Activated CD4-positive, CD25-positive, alpha-beta regulatory T cell treated with anti-CD3 and anti-CD28 coated beads, Interleukin-2, amount 50 U/mL, for 24 hours (primary cell): ENCODE measurements at regions not wholly inside any gene's neighbourhood (a gene's known extent, or its start where the extent isn't known, plus 50 kb on each side); places are given as distances from the start of the nearest gene placed in this dataset.

Experiments used
- ATAC-seq, 2 donors: fragments of 150-1000 bp; cut with Tn5 transposase; one replicate each; pipeline ENCODE4 v1.10.0; 2021; ENCODE audit warnings: mild to moderate bottlenecking in 1 of 2, moderate library complexity in 1 of 2

DNA sequence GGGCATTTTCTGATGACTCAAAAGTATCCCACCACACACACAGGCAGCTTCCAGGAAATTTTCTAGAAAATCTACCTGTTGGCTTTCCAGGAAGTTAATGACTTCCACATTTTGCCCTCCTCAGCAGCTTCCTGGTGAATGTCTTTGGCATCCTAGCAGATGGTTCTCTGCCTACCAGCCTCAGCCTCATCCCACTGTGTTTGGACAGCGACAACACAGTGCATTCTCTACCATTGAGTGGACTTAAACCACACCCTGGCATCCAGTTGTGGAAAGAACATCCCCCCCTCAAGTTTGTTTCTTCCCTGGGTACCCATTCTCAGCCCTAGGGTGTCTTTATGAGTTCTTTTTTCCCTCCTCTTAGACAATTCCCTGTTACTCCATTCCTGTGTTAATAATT is 50.8 kb upstream of the GADL1 start:
- ATAC-seq, result no peak

DNA sequence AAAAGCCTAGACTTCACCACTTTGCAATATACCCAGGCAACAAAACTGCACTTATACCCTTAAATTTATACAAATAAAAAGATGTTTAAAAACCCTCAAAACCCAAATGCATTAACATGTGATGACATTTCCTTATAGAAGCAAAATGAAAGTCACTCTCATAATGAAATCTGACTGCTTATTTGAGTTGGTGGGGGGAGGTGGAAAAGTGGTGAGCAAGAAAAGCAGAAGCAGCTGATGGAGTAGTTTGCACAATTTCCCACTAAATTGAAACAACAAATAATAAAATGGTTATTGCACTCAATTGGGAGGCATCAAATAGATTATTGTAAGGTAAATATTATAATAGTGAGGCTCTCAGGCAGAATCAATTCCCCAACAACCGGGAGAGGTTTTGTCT is 54.0 kb upstream of the GADL1 start:
- ATAC-seq, result no peak

DNA sequence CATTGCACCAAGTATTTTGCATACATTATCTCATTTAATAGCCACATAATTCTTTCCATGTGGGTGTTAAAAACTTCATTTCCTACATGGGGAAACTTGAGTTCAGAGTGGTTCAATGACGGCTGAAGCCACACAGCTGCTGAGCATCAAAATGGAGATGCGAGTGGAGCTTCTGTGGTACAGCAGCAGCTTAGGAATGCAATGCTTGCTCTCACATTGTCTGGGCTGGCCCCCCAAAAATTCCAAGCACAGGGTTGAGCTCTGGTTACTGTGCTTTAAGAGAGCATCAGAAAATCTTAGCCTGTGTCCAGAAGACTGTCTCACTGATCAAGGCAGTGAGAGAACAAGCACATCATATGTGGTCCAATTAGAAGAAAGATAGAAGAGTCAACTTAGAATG is 57.4 kb upstream of the GADL1 start:
- no peak for ATAC-seq

DNA sequence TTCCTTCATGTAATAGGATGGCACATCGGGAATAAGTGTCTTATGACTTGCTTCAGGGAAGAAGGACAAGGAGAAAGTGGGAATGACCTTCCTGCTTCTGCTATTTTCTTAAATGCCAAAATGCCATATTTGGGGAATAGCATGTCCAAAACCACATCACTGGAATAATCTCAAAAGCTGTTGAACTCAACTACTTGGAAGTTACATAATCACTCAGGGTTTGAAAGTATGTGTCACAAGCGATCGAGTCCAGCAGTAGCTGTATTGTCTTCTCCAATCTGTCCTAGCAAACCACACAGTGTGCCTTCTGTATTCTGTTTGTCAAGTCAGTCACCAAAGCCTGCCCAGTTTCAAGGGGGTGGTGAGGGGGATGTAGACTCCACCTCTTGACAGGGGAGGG is 58.3 kb upstream of the GADL1 start:
- no peak for ATAC-seq

DNA sequence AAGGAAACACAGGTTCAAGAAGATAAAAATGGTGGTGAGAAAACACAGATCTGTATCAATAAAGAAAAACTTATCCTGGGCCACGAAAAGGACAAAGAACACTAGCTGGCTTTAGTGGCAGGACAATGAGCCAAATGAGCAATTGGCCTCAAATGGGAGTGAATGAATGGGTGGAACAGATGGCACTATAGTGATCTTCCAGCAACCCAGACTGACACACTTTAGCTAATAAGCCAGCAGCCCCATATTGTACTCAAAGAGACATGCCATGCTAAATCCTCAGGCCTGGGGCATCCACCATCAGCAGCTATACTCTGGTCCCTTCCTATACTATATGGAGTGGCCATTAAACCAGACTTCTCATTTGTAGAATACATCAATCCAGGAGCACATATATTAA is 60.0 kb upstream of the GADL1 start:
- ATAC-seq, result no peak

DNA sequence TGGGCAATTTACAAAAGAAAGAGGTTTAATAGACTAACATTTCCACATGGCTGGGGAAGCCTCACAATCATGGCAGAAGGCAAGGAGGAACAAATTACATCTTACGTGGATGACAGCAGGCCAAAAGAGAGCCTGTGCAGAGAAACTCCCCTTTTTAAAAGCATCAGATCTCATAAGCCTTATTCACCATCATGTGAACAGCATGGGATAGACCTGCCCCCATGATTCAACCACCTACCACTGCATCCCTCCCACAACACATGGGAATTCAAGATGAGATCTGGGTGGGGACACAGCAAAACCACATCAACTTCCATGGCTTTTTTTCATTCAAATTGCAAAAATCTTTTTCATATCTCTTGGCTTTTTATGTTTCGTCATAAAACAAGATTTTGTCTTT is 67.6 kb upstream of the GADL1 start:
- ATAC-seq, result no peak

DNA sequence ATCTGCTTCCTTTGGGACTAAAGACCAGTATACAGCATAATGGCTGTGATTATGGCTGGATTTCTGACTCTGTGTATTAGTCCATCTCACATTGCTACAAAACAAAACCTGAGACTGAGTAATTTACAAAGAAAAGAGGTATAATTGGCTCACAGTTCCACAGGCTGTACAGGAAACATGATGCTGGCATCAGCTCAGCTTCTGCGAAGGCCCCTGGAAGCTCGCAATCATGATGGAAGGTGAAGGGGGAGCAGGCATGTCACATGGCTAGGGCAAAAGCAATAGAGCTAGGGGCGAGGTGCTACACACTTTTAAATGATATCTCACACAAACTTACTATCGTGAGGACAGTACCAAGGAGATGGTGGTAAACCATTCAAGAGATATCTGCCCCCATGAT is 68.0 kb upstream of the GADL1 start:
- no peak for ATAC-seq

DNA sequence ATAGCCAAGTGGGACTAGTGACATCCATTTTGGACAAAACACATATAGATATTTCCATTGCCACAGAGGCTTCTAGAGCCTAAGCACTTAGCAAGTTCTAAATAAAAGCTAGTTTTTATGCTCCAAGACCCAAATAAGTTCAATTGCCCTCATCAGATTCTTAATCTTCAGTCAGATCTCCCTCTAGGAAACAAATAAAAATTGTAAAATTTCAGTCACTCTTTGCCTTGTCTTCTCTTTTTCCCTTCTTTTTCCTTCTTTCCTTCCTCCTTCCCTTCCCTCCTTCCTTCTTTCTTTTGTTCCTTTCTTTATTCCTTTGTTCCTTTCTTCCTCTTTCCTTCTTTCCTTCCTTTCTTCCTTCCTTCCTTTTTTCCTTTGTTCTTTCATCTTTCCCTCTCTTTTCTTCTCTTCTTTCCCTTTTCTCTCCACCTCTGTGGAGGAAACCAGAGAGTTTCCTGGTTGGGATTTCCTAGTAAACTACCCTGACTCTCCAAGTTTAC is 68.8 kb upstream of the GADL1 start:
- no peak for ATAC-seq

DNA sequence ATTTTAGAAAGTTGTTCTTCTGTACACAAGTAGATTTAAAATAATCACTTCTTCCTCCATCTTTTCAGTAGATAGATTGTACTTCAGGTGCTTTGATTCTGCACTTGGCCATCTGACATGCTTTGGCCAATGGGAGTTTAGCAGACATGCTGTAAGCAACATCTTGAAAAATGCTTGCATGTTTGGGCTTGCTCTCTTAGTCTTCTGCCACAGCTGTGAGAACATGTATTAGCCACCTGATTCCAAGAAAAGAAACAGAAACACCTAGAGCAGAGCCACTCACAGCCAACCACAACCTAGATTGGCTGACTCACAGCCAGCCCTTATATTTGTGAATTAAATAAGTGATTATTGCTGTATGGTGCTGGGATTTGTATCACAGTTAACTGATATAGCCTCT is 70.2 kb upstream of the GADL1 start:
- peak; percentile 91 to 98 for ATAC-seq

DNA sequence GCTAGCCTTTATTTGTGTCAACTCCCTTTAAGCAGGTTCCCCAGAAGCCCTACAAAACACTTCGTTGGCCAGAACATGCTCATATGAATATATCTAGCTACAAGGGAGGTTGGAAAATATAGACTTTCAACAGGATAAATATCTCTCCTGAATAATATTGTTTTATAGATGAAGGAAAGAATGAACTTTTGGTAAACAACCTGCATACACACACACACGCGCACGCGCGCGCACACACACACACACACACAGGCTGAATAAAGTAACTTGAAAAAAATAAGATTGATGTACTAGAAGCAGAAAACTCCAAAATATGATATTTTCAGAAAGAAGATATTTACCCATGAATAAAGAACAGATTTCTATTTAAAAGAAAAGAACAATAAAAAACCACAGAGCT is 72.4 kb upstream of the GADL1 start:
- no peak for ATAC-seq

DNA sequence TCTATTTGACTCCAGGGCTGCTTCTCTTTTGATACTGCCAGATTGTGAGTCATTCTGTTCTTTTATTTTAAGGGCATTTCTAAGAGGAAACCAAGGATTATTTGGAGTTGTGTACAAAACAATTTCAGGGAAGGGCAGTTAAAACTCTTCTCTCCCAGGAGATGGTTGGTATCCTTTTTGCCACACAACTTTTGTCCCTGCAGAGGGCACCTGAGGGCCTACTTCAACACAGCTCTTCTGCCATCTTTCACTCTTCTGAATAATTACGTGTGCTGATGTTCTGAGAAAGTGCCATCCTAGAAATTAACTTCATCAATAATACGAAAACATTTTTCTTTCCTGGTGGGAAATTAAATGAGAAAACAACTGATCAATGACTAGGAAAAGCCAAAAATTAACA is 75.7 kb upstream of the GADL1 start:
- ATAC-seq, result no peak

DNA sequence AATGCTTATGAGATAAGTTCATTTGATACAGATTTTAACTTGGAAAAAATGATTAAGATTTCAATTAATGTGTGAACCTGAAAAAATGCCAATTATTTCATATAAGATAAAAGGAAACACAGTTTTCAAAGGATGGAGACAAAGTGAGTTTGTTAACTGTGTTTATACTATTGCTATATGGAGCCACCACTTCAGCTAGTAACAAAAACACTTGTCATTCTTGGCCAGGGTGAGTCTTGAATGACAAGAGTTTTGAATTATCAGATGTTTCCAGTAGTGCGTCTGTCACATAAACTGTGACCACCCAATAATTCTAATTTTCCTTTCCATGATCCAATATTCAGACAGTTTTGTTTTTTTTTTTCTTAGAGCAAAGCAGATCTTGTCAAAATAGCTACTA is 78.0 kb upstream of the GADL1 start:
- ATAC-seq, result no peak

DNA sequence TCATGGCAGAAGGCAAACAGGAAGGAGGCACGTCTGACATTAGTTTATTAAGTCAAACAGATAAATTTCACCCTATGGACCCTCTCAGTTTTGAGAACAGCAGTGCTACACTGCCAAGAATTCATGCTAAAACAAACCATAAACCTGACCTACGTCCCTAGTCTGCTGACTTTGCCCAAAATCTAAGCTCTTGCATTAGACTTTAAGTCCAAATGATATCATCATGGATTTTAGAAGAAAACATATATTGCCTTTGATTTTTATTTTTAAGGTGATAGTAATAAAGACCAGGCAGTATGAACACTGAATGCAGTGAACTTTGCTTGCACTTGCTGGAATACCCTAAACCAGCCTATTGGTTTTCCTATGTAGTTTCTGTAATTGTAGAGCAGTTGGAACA is 79.6 kb upstream of the GADL1 start:
- no peak for ATAC-seq

DNA sequence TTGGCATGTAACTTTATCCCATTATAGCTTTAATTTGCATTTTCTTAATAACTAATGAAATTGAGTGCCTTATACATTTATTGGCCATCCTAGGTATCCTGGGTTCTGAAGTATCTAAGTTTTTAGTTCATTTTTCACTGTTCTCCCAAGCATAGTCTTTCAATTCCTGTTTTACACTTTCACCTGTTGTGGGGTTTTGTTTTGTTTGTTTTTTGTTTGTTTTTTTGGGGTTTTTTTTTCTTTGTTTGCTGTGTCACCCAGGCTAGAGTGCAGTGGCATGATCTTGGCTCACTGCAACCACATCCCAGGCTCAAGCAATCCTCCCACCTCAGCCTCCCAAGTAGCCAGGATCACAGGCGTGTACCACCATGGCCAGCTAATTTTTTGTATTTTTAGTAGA is 83.1 kb upstream of the GADL1 start:
- ATAC-seq, result no peak

DNA sequence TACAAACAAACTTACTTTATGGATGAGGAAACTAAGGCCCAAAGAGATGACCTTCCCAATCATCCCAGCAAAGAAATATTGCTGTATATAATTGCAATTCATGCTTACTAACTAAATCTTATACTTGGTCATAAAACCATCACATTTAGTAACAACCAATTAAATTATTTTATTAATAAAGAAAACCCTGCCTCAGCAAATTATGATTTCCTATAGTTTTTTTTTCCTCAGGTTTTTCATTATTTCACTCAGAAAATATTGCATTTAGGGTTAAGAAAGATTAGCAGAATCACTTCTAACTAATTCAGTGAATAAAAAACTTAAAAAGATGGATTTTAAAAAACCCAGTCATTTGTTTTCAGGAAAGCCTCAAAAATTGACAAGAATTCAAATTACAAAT is 86.5 kb upstream of the GADL1 start:
- no peak for ATAC-seq

DNA sequence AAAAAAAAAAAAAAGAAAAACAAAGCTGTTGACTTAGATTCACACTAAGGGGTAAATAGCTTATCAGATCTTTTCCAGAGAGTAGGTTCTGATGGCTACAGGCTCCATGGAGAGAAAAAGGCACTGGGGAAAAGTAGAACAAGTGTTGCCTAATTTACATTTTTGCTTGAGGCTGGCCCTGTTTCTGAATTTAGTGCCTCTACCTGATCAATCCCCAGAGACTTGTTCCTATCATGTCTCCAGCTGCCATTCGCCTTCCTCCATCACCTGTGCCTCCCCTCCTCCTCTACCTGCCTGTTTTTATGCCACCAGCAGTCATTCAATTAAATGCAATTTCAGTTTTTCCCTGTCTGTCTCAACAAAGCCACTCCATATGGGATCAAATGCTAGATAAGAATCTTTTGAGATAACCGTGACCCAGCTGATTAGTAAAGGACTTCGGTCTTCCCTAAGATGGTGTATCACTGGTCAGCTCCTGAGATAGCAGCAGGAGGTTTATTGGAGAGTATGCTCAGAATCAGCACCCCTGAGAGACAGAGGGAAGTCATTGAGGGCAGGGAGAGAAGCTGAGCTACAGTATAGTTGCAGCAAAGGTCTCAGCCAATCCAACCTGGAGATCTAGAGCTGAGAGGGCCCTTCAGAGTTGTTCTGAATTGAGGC is 88.1 kb upstream of the GADL1 start:
- ATAC-seq, result no peak

DNA sequence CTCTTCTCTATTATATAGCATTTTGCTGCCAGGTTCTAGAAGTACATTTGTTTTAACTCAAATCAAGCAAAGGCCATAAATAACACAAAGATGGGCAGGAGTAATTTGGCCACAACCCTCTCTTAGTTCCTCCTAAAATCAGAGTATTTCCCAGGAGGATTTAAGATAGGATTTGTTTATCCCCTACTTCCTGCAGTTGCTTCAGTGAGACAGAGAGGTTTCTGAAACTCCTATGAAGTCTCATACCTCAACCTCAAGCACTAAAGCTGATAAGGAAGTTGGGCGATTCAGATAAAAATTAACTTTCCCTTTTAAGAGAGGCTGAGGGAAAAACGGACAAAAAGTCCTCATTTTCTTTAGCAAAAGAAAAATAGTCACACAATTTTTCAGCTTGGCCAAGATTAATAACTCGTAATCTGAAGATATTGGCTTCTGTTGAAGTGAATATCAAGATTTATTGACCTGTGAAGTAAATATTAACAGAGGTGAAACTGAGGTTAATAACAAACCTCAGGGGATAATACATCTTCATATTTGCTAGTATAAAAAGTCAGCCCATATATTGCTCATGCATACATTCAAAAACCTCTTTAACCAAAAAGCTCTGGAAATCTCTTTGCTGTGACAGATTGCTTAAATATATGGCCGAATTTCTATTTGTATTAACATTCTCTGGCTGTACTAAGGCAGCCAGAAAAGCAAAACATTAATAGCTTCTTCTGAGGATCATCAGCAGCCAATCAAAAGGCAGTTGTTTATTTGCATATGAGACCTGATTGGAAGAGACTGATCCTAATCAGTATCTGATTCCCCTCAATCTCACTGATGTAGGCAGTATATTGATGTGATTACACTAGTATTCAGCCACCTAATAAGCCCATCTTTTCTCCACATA is 90.6 kb upstream of the GADL1 start:
- ATAC-seq, result no peak

DNA sequence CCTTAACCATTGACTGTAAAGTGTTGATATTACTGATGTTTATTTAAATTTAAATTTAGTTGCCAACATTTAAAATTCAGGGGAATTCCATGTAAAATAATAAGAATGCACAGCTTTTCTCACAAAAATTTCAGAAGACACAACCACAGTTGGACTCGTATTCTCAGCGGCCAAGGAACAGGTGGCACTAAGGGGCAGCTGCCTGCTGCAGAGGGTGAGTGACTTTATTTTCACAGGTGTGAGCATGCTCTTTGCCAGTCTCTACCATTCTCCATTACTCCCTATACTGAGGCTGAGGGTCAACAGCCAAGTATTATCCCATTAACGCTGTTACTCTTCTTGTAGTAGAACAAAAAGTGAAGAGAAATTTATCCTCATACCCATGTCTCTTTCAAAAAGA is 92.1 kb upstream of the GADL1 start:
- ATAC-seq, result no peak

DNA sequence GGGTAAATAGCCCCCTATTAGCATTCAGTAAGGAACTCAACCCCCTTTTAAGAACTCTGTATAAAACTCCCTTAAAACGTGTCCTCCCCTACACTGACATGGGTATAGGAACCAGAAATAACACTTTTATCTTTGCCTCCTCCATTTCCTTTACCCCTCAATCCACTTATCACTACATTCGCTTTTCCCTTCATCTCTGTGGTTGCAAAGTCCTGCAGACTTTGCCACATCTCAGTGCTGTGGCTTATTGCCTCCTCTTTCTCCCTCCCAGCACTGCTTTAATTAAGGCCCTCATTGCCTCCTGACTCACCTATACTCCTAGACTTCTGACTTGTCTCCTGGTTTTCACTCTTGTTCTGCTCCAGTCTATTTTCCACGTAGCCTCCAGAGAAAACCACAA is 94.3 kb upstream of the GADL1 start:
- ATAC-seq, result no peak

DNA sequence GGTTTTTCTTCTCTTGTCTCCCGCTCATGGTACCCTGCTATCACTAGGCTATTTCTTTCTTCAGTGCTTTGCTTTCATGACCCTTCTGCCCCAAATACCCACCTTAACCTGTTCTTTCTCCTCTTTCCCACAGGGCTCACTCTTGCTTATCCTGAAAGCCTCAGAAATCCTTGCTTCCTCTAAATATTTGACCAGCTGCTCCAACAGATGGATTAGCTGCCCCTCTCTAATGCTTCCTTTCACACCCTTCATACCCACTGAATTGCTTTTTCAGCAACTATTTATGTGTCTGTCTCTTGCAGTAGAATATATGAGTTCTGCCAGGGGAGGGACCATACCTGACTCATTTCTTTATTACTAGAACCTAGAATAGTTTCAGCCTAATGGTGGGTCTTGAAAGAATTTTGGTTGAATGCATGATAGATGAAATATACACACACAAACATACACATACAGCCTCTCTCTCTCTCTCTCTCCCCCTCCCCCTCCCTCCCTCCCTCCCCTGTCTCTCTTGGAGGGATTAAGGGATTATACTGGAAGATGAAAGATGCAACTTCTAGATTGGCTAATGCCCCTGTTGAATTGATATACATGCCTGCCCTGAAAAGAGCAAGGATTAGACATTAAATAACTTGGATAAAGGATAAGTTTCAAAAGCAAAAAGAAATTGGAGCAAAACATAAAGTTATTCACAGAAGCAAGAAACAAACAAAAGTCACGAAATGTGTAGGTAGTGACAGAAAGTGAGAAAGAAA is 95.0 kb upstream of the GADL1 start:
- no peak for ATAC-seq

DNA sequence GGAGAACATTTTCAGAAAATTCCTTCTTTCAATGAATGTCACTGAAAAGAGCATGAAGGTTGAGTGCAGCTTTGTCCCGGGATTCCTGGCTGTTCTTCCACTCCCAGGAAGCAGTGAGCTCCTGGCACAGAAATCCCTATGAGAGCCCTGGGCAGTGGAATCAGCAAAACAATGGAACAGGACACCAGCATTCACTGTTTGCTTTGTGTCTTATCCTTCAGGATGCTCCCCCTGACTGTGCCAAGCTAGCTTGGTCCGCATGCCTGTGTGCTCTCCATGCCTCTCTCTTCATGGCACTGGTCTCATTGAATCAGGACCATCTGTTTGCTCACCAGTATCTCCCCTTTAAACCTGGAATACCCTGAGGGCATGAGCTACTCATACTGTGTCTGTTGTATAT is 102.0 kb upstream of the GADL1 start:
- ATAC-seq, result no peak

DNA sequence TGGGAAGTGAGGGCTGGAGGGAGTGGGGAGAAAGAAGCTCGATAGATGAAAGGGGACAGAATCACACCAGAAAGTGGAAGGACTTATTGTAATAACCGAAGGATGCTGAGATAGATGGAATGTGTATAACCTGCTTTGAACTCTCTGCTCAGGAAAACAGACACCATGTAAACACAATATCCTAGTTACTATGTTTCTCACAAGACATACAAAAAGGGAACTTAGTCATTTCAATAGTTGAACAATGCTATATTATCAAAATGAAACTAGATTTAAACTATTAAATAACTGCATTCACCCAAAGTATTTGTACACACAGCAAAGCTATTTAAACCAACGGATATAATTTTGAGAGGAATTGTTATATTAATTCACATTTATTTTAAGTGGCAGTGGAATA is 108.3 kb upstream of the GADL1 start:
- no peak for ATAC-seq

DNA sequence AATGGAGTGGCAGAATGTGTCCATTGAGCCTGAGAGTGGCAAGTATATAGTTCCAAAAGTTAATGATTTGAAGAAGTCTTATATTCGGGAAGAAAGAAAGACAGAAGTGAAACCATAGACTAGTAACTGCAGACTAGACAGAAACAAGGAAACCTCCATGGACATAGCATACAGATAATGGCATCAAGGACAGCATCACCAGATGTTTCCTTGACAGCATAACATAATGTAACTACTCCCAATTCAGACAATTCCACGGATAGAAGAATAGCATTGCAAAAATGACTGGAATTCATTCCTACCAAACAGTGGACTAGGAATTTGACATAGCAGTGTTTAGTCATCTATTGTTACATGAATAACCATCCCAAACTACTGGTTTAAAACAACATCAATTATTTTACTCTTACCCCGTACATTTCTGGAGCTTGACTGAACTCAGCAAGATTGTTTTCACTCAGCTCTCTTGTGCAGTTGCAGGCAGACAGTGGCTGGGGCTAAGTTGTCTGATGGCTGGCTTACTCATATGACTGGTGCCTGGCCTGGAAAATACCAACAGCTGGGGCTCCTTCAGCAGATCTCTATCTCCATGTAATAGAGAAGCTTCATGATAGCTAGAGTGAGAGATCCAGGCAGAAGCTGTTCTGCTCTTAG is 109.7 kb upstream of the GADL1 start:
- ATAC-seq, result no peak
